ENCODE measurements at regions not wholly inside any gene's neighbourhood (a gene's known extent, or its start where the extent isn't known, plus 50 kb on each side); places are given as distances from the start of the nearest gene placed in this dataset.

DNA sequence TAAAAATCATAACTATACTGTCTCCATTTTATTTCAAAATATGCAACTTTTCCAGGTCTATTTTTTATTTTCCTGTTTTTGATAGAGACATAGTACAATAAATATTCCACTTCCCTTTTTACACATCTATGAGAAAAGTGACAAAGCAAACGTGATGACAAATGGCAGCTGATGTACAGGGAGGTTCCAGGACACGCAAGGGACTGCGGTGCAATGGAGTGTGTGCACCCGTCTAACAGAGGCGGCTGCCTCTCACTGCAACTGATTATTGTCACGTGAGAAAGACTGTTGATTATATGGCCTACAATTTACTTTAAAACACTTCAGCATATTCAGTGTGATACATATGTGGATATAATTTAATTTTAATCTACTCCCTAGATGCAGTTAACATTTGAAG lies 142.6 kb downstream of the LRRC30 start:
- H4K8ac ChIP-seq (replicated peaks; ENCODE audit: insufficient read length, low read depth, low read length) = no peak overlapping the region
- H2BK20ac ChIP-seq (ENCODE audit: low read depth, low read length, poor library complexity, severe bottlenecking) = no peak overlapping the region
- no peaks in the 10 kb centered on the region for H3K27me3 ChIP-seq (ENCODE audit: insufficient read depth, low read length)
- Mint-ChIP-seq H3K4me3 (no peak overlapping the region), H3K27ac (no peak overlapping the region), H3K36me3 (ENCODE audit: insufficient read depth in 1 of 3, low read depth in 3 of 3) (peaks cover 1 to 7% (median 2%) of the 10 kb centered on the region in 3 experiments; a peak in 3 of 7 replicates), H3K27me3 (ENCODE audit: low read depth) (no peaks in the 10 kb centered on the region; the same call in 1 of the 2 replicates), H3K9me3 (peaks cover 7 to 15% of the 10 kb centered on the region in 2 experiments), H3K4me1 (no peaks in the 10 kb centered on the region)
- WGBS (ENCODE audit: extremely low coverage, insufficient read length, low lambda C conversion rate) = no CpG with 5 or more reads among the region's 6 CpGs
- no peak overlapping the region for H2AK5ac ChIP-seq (ENCODE audit: insufficient read length, low read length)
- H3K56ac ChIP-seq (ENCODE audit: insufficient read length, low read depth, low read length) = no peak overlapping the region
- no peaks in the 10 kb centered on the region for H3K23me2 ChIP-seq (ENCODE audit: insufficient read length, low read depth, low read length, poor library complexity, severe bottlenecking)
- no peak overlapping the region for H4K5ac ChIP-seq (ENCODE audit: insufficient read length, low read depth, low read length)
- no peak overlapping the region for H3T11ph ChIP-seq (ENCODE audit: low read length)
- H3K27ac ChIP-seq (ENCODE audit: insufficient read length, low read depth, low read length) = no peak overlapping the region
- H3K23ac ChIP-seq (ENCODE audit: insufficient read length, low read depth, low read length) = no peak overlapping the region
- no peak overlapping the region for H3K9ac ChIP-seq (ENCODE audit: extremely low read depth, insufficient read length, low read length)
- no peak overlapping the region for H2BK12ac ChIP-seq (ENCODE audit: insufficient read length, low read depth, low read length)
- H3K9me3 ChIP-seq (ENCODE audit: control insufficient read depth, low read depth, low read length) = peaks cover 6% of the 10 kb centered on the region
- H3K4ac ChIP-seq (ENCODE audit: low read depth, low read length) = no peak overlapping the region
- DNase-seq = no peak
- TF ChIP-seq, protein P1, sequence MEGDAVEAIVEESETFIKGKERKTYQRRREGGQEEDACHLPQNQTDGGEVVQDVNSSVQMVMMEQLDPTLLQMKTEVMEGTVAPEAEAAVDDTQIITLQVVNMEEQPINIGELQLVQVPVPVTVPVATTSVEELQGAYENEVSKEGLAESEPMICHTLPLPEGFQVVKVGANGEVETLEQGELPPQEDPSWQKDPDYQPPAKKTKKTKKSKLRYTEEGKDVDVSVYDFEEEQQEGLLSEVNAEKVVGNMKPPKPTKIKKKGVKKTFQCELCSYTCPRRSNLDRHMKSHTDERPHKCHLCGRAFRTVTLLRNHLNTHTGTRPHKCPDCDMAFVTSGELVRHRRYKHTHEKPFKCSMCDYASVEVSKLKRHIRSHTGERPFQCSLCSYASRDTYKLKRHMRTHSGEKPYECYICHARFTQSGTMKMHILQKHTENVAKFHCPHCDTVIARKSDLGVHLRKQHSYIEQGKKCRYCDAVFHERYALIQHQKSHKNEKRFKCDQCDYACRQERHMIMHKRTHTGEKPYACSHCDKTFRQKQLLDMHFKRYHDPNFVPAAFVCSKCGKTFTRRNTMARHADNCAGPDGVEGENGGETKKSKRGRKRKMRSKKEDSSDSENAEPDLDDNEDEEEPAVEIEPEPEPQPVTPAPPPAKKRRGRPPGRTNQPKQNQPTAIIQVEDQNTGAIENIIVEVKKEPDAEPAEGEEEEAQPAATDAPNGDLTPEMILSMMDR (conservative IDR thresholded peaks at IDR 0.05) = no peak
- no peaks in the 10 kb centered on the region for H3K79me2 ChIP-seq (ENCODE audit: insufficient read depth, low read length)
- H3K79me1 ChIP-seq (ENCODE audit: insufficient read depth, low read depth, low read length, poor library complexity, severe bottlenecking) = no peaks in the 10 kb centered on the region
- H2AFZ ChIP-seq (ENCODE audit: low read length) = no peak overlapping the region
- H2BK120ac ChIP-seq (ENCODE audit: low read depth, low read length, poor library complexity, severe bottlenecking) = no peak overlapping the region
- H3K4me1 ChIP-seq (ENCODE audit: insufficient read depth, low read length) = no peaks in the 10 kb centered on the region
- no peak overlapping the region for H2BK5ac ChIP-seq (ENCODE audit: insufficient read length, low read length)
- H4K91ac ChIP-seq (ENCODE audit: insufficient read length, low read depth, low read length) = no peak overlapping the region
- H2BK15ac ChIP-seq (ENCODE audit: low read depth, low read length) = no peak overlapping the region
- H3K18ac ChIP-seq (ENCODE audit: insufficient read length, low read depth, low read length) = no peak overlapping the region
- no peak overlapping the region for H3K14ac ChIP-seq (ENCODE audit: insufficient read depth, low read length)
- no peak overlapping the region for H3K4me2 ChIP-seq (ENCODE audit: insufficient read depth, insufficient read length, low read length)
- H4K20me1 ChIP-seq (ENCODE audit: control insufficient read depth, insufficient read depth, insufficient read length) = no peaks in the 10 kb centered on the region

Data from H9 (cell line).